ENCODE measurements at regions not wholly inside any gene's neighbourhood (a gene's known extent, or its start where the extent isn't known, plus 50 kb on each side); places are given as distances from the start of the nearest gene placed in this dataset.

DNA sequence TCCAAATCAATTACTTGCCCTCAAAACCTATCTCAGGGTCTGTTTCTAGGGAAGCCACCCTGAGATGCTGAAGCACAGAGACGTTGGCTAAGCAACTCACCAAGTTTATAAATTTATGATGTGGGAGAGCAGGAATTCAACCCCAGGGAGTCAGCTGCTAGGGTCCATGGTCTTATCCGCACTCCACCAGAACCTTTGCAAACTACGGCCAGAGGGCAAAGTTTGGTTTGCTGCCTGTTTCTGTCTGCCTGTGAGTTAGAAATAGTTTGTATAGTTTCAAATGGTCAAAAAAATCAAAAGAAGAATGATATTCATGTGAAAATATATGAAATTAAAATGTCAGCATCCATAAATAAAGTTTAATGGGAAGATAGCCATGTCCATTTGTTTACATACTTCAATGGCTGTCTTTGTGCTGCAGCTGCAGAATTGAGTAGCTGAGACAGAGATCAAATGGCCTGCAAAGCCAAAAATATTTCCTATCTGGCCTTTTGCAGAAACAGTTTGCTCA is 83.7 kb upstream of the ZFP64 start:
- Histone ChIP-seq H3K27ac (peak overlapping the region; percentile 23), H3K9me3 (replicated peaks) (no peaks in the 10 kb centered on the region), H3K27me3 (no peaks in the 10 kb centered on the region; the same call in 1 of the 2 replicates), H3K4me3 (peak overlapping the region; percentile 3; the same call in 1 of the 2 replicates), H3K4me1 (peaks cover 21% of the 10 kb centered on the region), H3K36me3 (no peaks in the 10 kb centered on the region)
- DNase-seq: peak; percentile 50 to 70

DNA sequence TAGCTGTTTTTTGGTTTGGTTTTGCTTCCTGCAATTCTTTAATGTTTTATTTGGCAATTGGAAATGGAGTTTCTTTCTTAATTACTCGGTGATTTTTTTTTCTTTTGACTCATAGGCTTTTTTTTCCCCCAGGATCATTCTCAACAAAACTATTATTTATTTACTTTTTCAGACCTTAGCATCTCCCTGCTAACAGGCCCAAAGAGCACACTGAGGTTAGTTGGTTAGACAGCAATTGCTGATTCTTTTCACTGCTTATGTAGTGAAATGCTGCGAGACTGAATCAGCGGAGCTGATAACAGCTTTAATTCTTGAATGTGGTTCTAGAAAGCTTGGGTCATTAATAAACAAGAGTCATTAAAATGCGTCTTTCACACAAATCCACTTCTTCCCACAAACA is 79.1 kb upstream of the ZFP64 start:
- Histone ChIP-seq H3K36me3 (no peaks in the 10 kb centered on the region), H3K9me3 (replicated peaks) (no peaks in the 10 kb centered on the region), H3K27ac (peak overlapping the region; percentile 84), H3K27me3 (no peaks in the 10 kb centered on the region), H3K4me1 (peaks cover 37% of the 10 kb centered on the region), H3K4me3 (no peak overlapping the region)
- DNase-seq: peak in 1 of 2 experiments; percentile 29

DNA sequence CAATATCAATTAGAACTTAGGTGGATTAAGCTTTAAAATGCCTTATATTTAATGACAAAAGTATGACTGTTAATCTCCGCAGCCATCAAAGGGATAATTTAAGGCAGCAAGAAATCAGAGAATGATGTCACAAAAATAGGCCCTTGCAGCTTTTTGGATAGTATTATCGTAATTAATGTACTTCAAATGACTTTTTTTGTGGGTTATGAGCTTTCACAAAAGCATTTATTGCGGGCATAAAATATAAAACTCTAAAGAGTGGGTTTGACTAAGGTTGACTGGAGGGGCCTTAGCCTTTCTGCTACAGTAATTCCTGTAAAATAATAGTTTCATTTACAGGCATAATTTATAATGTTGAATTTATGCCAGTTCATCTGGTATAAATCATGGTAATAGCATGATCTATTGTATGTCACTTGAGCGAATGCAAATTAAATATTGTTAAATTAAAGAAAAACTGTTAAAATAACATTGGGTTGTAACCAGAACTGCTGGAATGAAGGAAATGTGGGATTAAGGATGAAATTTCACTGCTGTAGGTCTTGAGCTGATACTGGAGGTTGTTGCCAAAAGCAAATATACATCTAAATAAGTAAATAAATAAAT is 78.5 kb upstream of the ZFP64 start:
- peak in 1 of 2 experiments; percentile 47 for DNase-seq
- Histone ChIP-seq H3K27ac (peak overlapping the region; percentile 84), H3K4me1 (peaks cover 36% of the 10 kb centered on the region), H3K4me3 (peak overlapping the region; percentile 17), H3K27me3 (no peaks in the 10 kb centered on the region), H3K36me3 (no peaks in the 10 kb centered on the region), H3K9me3 (replicated peaks) (no peaks in the 10 kb centered on the region)

DNA sequence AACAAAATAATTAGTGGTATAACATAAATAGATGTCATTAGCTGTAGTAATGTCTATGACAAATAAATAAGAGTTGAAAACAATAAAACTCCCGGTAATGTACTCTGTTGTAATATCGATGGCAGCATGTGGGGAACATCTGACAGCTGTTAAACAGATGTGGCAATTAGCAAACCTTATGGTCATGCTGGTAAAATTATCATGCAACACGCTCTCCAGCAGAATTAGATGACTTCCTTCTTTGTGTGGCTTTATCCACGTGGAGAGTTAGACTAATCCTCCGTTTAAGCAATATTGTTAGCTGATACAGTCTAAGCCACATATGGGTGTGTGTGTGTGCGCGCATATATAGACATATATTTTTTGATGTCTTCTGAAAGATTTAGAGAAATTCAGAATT is 77.7 kb upstream of the ZFP64 start:
- DNase-seq: peak; percentile 72 to 96
- Histone ChIP-seq H3K36me3 (no peaks in the 10 kb centered on the region), H3K9me3 (replicated peaks) (no peaks in the 10 kb centered on the region), H3K4me3 (peak overlapping the region; percentile 17), H3K27me3 (no peaks in the 10 kb centered on the region), H3K27ac (peak overlapping the region; percentile 84), H3K4me1 (peaks cover 30% of the 10 kb centered on the region)

DNA sequence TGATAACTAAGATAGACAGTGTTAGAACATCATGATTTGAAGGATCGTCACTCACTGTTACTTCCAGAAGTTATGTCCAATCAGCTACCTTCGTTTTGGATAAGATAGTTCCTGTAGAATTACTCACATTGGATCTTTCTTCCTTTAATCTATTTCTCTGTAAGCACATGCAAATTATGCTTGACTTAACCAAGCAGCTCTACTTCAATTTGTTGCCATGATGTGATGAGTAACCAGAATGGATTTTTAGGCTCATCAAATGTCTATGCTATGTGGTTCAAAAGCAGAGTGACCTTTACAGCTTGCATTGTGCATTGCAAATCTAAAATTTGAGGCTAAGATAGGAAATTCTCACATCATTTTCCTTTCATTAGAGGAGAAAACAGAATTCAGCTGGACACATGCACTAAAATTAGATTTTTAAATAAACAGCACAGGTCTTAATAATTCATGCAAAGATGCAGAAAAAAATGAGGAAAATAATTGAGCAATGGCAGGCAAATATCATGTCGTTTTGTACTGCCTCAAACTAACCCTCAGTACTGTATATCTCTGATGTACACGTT is 76.7 kb upstream of the ZFP64 start:
- Histone ChIP-seq H3K27ac (no peak overlapping the region; the same call in 1 of the 2 replicates), H3K9me3 (replicated peaks) (no peaks in the 10 kb centered on the region), H3K4me3 (no peak overlapping the region), H3K36me3 (no peaks in the 10 kb centered on the region), H3K27me3 (no peaks in the 10 kb centered on the region), H3K4me1 (peaks cover 30% of the 10 kb centered on the region)
- peak in 1 of 2 experiments; percentile 20 for DNase-seq

- H3K27ac ChIP-seq: no peak overlapping the region
- no peak for DNase-seq
- no peak overlapping the region for H3K4me3 ChIP-seq
- H3K9me3 ChIP-seq (replicated peaks): no peaks in the 10 kb centered on the region
- H3K36me3 ChIP-seq: no peaks in the 10 kb centered on the region
- peaks cover 30% of the 10 kb centered on the region for H3K4me1 ChIP-seq
- H3K27me3 ChIP-seq: no peaks in the 10 kb centered on the region
Measured at GRCh38 chr20:52267418-52267817, 75.8 kb upstream of the ZFP64 start.

- Histone ChIP-seq H3K4me1 (peaks cover 9% of the 10 kb centered on the region), H3K27ac (no peak overlapping the region), H3K36me3 (no peaks in the 10 kb centered on the region), H3K9me3 (replicated peaks) (no peaks in the 10 kb centered on the region), H3K4me3 (no peak overlapping the region), H3K27me3 (no peaks in the 10 kb centered on the region)
- no peak for DNase-seq
Measured at GRCh38 chr20:52263757-52264156, 72.2 kb upstream of the ZFP64 start.

- no peaks in the 10 kb centered on the region for H3K36me3 ChIP-seq
- DNase-seq: peak in 1 of 2 experiments; percentile 29
- H3K27ac ChIP-seq: no peak overlapping the region
- H3K4me3 ChIP-seq: no peak overlapping the region
- no peaks in the 10 kb centered on the region for H3K4me1 ChIP-seq
- no peaks in the 10 kb centered on the region for H3K27me3 ChIP-seq
- no peaks in the 10 kb centered on the region for H3K9me3 ChIP-seq (replicated peaks)
Measured at GRCh38 chr20:52261792-52262191, 70.2 kb upstream of the ZFP64 start.

GRCh38 chr20:52259295-52259694 is 67.7 kb upstream of the ZFP64 start:
- Histone ChIP-seq H3K27ac (no peak overlapping the region), H3K27me3 (no peaks in the 10 kb centered on the region), H3K9me3 (replicated peaks) (no peaks in the 10 kb centered on the region), H3K36me3 (no peaks in the 10 kb centered on the region), H3K4me1 (no peaks in the 10 kb centered on the region), H3K4me3 (no peak overlapping the region)
- DNase-seq: no peak

DNA sequence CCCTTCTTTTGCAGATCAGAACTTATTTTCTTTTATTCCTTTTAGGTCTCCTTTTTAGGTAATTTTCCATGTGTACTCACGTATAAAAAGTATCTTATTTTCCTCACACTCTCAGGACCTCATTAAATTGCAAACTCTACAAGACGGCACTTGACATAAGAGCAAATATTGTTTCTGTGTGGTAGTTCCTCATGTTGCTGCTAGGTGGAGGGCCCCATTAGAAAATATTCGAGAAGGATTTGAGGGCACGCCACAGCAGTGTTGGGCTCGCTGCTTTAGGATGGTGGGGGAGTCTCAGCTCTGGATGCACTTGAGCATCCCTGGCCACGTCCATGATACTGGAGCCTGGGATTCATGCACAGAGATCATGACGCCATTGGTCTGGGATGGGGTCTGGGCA is 64.9 kb upstream of the ZFP64 start:
- Histone ChIP-seq H3K4me3 (no peak overlapping the region), H3K9me3 (replicated peaks) (no peaks in the 10 kb centered on the region; the same call in 1 of the 2 replicates), H3K27me3 (peaks cover 9% of the 10 kb centered on the region; the same call in 1 of the 2 replicates), H3K27ac (no peak overlapping the region), H3K36me3 (no peaks in the 10 kb centered on the region), H3K4me1 (no peaks in the 10 kb centered on the region)
- DNase-seq: no peak

DNA sequence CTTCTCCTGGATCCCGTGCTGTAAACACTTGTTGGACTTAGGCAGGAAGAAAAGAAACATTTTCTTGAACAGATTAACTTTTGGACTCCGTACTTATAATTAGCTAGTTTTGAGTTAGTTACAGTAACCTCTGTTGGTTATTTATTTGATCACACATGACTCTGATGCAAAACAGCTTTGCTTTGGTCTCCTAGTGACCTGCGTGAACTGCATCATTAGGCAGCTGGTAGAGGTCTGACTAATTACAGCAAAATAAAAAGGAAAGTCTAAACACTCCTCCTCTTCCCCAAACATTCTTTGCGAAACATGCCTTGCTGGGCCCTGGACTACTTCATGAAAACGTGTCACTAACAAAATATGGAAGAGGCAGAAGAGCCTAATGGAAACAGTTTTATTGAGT is 61.1 kb upstream of the ZFP64 start:
- H3K9me3 ChIP-seq (replicated peaks): no peaks in the 10 kb centered on the region; the same call in 1 of the 2 replicates
- H3K4me3 ChIP-seq: no peak overlapping the region
- no peak overlapping the region for H3K27ac ChIP-seq
- H3K36me3 ChIP-seq: no peaks in the 10 kb centered on the region
- no peak for DNase-seq
- peaks cover 9% of the 10 kb centered on the region; the same call in 1 of the 2 replicates for H3K27me3 ChIP-seq
- no peaks in the 10 kb centered on the region for H3K4me1 ChIP-seq

- Histone ChIP-seq H3K4me1 (no peaks in the 10 kb centered on the region), H3K27me3 (peaks cover 9% of the 10 kb centered on the region; the same call in 1 of the 2 replicates), H3K4me3 (no peak overlapping the region), H3K9me3 (replicated peaks) (no peaks in the 10 kb centered on the region; the same call in 1 of the 2 replicates), H3K36me3 (no peaks in the 10 kb centered on the region), H3K27ac (no peak overlapping the region)
- DNase-seq: no peak
Measured at GRCh38 chr20:52251827-52252226, 60.2 kb upstream of the ZFP64 start.

DNA sequence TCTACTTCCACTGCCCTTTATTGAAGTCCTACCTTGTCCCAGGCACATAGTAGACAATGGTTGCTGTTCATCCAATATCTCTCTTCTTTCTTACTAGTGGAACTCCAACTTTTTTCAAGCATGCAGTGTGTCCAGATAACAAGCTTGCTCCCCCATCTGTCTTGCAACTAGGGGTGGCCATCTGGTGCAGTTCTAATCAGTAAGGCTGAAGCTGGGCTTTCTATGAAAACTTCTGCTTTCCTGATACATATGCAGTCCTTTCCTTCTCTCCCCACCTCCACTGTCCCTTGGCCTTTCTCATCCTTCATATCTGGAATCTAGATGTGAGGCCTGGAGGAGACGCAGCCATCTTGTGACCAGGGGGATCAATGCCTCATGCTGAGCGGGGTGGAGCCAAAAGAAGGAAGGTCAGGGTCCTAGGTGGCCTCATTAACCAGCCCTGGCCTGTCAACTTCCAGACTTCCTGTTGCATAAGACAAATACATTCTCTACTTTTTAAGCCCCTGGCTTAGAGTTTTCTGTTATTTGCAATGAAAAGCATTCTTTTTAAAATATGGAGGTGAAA is 59.6 kb upstream of the ZFP64 start:
- Histone ChIP-seq H3K9me3 (replicated peaks) (no peaks in the 10 kb centered on the region; the same call in 1 of the 2 replicates), H3K27ac (no peak overlapping the region), H3K4me3 (no peak overlapping the region), H3K36me3 (no peaks in the 10 kb centered on the region), H3K4me1 (no peaks in the 10 kb centered on the region), H3K27me3 (peaks cover 9% of the 10 kb centered on the region; the same call in 1 of the 2 replicates)
- no peak for DNase-seq

DNA sequence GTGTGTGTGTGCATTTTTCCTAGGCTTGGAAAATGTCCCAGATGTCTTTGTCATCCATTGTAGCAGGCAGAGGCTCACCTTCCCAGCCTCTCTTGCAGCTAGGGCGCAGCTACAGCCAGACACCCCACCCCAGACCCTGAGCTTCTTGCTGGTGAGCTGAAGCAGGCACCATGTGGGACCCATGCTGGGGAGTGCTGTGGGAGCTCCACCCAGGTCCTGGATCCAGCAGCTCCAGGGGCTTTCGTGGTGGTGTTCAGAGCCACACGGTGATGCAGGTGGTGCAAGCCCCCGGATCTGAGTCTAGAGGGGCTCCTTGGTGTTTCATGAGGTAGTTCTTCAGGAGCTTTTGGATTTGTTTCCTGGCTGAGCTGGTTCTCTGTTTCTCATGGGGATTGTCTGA is 56.0 kb upstream of the ZFP64 start:
- H3K36me3 ChIP-seq: no peaks in the 10 kb centered on the region
- no peak overlapping the region for H3K27ac ChIP-seq
- H3K27me3 ChIP-seq: peaks cover 8% of the 10 kb centered on the region; the same call in 1 of the 2 replicates
- H3K4me1 ChIP-seq: no peaks in the 10 kb centered on the region
- DNase-seq: no peak
- H3K9me3 ChIP-seq (replicated peaks): no peaks in the 10 kb centered on the region; the same call in 1 of the 2 replicates
- no peak overlapping the region for H3K4me3 ChIP-seq

- H3K27me3 ChIP-seq: no peaks in the 10 kb centered on the region; the same call in 1 of the 2 replicates
- H3K36me3 ChIP-seq: no peaks in the 10 kb centered on the region
- H3K4me3 ChIP-seq: no peak overlapping the region
- H3K9me3 ChIP-seq (replicated peaks): no peaks in the 10 kb centered on the region; the same call in 1 of the 2 replicates
- no peak overlapping the region for H3K27ac ChIP-seq
- no peak for DNase-seq
- no peaks in the 10 kb centered on the region for H3K4me1 ChIP-seq
Measured at GRCh38 chr20:52246366-52246765, 54.8 kb upstream of the ZFP64 start.
